Skeletal muscle tissue (tissue), 3 donors: ENCODE measurements at regions not wholly inside any gene's neighbourhood (a gene's known extent, or its start where the extent isn't known, plus 50 kb on each side); places are given as distances from the start of the nearest gene placed in this dataset.
A peak's percentile ranks its signal among the peaks of the same experiment; 100 is the strongest.

Experiments
- H3K27ac ChIP-seq: one replicate; pipeline ENCODE4 v1.7.0; 2013; ENCODE audit warnings: mild to moderate bottlenecking, low read depth, low read length, inconsistent platforms
- H3K27me3 ChIP-seq, 3 donors: one replicate each; pipeline ENCODE4 v1.7.0; 2013; ENCODE audit warnings: low read length in 3 of 3; ENCODE audit not compliant: control insufficient read depth in 3 of 3, insufficient read depth in 3 of 3
- H3K36me3 ChIP-seq, 3 donors: one replicate each; pipeline ENCODE4 v1.7.0; 2013; ENCODE audit warnings: low read length in 3 of 3; ENCODE audit not compliant: control insufficient read depth in 3 of 3, insufficient read depth in 3 of 3
- H3K4me1 ChIP-seq, 3 donors: one replicate each; pipeline ENCODE4 v1.7.0; 2013; ENCODE audit warnings: low read length in 3 of 3, mild to moderate bottlenecking in 3 of 3; ENCODE audit not compliant: control insufficient read depth in 3 of 3, insufficient read depth in 3 of 3
- H3K4me3 ChIP-seq, 3 donors: one replicate each; pipeline ENCODE4 v1.7.0; 2013; ENCODE audit warnings: low read length in 3 of 3
- H3K9ac ChIP-seq, 3 donors: one replicate each; pipeline ENCODE4 v1.7.0; 2013; ENCODE audit warnings: low read length in 3 of 3, mild to moderate bottlenecking in 3 of 3, moderate library complexity in 2 of 3, low read depth in 1 of 3
- H3K9me3 ChIP-seq, 3 donors: one replicate each; pipeline ENCODE4 v1.7.0; 2013; ENCODE audit warnings: low read length in 3 of 3; ENCODE audit not compliant: control insufficient read depth in 3 of 3
- donor health status: Osteomylitis.

- no peak overlapping the region for H3K9ac ChIP-seq
- H3K27me3 ChIP-seq = no peaks in the 10 kb centered on the region
Measured at GRCh38 chr3:64454179-64454578, 228.9 kb upstream of the PRICKLE2 start.

DNA sequence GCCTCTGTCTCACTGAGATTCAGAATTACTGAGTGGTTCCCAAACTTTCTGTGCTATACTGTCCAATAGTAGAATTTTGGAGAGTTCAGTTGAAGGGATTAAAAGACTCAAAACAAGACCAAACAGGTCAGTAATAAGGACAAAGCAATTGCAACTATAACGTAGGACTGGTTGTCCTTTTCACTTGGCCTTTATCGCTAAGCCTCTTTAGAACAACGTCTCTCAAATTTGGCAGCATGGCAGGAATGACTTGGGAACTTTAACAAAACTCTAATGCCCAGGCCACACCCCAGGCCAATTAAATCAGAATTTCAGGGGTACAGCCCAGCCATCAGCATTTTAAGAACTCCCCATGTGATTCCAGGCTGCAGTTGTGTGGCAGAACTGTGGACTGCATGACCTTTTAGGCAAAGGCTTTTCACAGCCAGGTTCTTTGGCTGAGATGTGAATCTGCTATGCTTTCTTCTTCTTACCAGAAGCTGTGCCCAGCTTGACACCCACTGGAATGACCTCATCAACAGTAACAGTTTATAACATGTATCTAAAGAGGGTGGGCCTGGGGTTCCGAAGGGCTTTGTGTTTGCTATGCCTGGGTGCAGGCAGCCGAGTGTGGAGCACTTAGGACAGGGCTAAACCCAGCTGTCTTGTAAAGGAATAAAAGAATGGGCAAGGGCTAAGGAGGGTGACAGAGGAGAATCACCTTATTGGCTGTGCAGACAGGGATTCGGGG, 226.2 kb upstream of the PRICKLE2 start:
- Histone ChIP-seq H3K4me3 (no peak overlapping the region), H3K4me1 (no peaks in the 10 kb centered on the region), H3K9ac (no peak overlapping the region), H3K9me3 (no peaks in the 10 kb centered on the region), H3K27me3 (no peaks in the 10 kb centered on the region), H3K27ac (no peak overlapping the region), H3K36me3 (no peaks in the 10 kb centered on the region)

More at GRCh38 chr3:64454179-64454578, 228.9 kb upstream of the PRICKLE2 start:
- no peaks in the 10 kb centered on the region for H3K9me3 ChIP-seq
- H3K36me3 ChIP-seq = no peaks in the 10 kb centered on the region
- no peak overlapping the region for H3K27ac ChIP-seq
- H3K4me1 ChIP-seq = peaks cover 0 to 3% (median 0%) of the 10 kb centered on the region in 3 donors
- no peak overlapping the region for H3K4me3 ChIP-seq

DNA sequence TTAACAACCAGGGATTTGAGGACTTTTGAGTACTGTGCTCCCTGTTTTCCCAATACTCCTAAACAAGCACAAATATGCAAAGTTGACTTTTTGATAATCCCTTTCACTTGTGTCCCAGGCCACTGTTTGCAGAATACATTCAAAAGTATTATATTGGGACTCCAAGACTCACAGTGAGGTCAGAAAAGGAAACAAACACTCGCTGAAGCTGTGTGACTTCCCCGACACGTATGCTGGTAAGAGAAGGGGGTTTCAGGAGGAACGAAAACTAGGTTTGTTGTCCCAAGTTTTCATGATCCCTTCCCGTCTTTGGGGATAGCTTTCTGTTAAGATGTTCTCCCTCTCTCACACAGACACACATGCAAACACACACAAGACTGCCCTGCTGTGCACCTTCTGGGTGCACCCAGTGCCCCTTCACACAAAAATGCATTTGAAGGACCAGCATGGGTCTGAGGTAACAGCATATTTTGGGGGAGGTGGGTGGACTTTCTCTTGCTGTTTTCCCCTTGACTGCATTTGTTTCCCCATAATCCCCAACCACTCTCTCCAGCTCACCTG, 225.2 kb upstream of the PRICKLE2 start:
- H3K27me3 ChIP-seq = peaks cover 3 to 6% (median 5%) of the 10 kb centered on the region in 3 donors
- H3K9ac ChIP-seq = no peak overlapping the region
- no peaks in the 10 kb centered on the region for H3K4me1 ChIP-seq
- H3K4me3 ChIP-seq = no peak overlapping the region
- no peaks in the 10 kb centered on the region for H3K36me3 ChIP-seq
- H3K9me3 ChIP-seq = no peaks in the 10 kb centered on the region
- no peak overlapping the region for H3K27ac ChIP-seq

GRCh38 chr3:64449026-64449425, 223.8 kb upstream of the PRICKLE2 start:
- H3K4me3 ChIP-seq = no peak overlapping the region
- peaks cover 0 to 8% (median 7%) of the 10 kb centered on the region in 3 donors for H3K4me1 ChIP-seq
- no peak overlapping the region for H3K27ac ChIP-seq
- no peak overlapping the region for H3K9ac ChIP-seq
- no peaks in the 10 kb centered on the region for H3K9me3 ChIP-seq
- no peaks in the 10 kb centered on the region for H3K36me3 ChIP-seq
- peaks cover 13 to 19% (median 17%) of the 10 kb centered on the region in 3 donors for H3K27me3 ChIP-seq

DNA sequence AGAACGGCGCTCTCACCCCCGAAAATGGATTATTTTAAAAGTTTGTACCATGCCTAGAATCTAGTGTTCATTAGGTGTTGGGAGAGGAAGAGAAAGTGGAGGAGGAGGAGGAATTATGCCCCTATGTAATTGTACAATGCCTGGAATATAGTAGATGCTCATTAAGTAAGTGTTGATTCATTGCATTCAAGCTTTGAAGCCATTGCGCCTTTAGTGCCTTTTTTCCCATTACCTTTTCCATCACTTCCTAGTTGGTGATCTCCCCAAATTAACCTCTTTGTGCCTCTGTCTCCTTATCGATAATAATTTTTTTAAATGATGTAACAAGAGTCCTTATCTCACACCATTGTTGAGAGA, 220.7 kb upstream of the PRICKLE2 start:
- Histone ChIP-seq H3K36me3 (no peaks in the 10 kb centered on the region), H3K9ac (no peak overlapping the region), H3K27me3 (peaks cover 16 to 39% (median 28%) of the 10 kb centered on the region in 3 donors), H3K4me3 (no peak overlapping the region), H3K4me1 (peaks cover 0 to 10% (median 9%) of the 10 kb centered on the region in 3 donors), H3K27ac (no peak overlapping the region), H3K9me3 (no peaks in the 10 kb centered on the region)

GRCh38 chr3:64445109-64445943, 220.1 kb upstream of the PRICKLE2 start:
- Histone ChIP-seq H3K36me3 (no peaks in the 10 kb centered on the region), H3K9ac (peak overlapping the region in 1 of 3 donors; percentile 60), H3K9me3 (no peaks in the 10 kb centered on the region), H3K4me3 (peak overlapping the region in 2 of 3 donors; percentile 43 to 52), H3K4me1 (peaks cover 0 to 10% (median 9%) of the 10 kb centered on the region in 3 donors), H3K27ac (no peak overlapping the region), H3K27me3 (peaks cover 16 to 39% (median 28%) of the 10 kb centered on the region in 3 donors)

DNA sequence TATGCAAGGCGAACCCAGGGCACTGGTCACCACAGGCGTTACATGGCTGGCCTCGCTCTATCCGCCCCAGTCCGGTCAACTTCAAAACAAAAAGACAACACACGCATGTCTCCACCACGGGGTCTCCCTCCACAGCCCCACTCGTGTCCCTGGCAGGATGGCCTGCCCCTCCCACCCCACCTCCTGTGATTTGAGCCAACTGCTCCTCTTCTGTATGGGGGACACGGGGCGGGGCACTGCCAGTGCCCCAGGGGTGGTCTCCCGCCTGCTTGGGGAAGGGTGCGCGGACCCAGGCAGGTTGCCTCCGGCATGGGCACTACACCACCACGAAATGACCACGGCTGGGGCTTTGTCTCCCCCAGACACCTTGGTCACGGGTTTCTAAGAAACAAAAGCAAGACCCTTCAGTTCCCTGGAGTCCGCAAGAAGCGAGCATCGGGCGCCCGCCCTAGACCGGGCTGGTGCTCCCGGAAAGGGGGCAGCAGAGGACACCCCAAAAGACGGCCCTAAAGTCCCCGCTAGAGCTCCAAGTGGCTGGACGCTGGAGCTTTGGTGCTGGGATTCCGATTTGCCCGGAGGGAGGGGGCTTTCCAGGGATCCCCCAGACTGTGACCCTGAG, 219.3 kb upstream of the PRICKLE2 start:
- Histone ChIP-seq H3K4me1 (peaks cover 0 to 11% (median 10%) of the 10 kb centered on the region in 3 donors), H3K27me3 (peaks cover 16 to 39% (median 28%) of the 10 kb centered on the region in 3 donors), H3K4me3 (peak overlapping the region; percentile 15 to 52 (median 43)), H3K9me3 (no peaks in the 10 kb centered on the region), H3K36me3 (no peaks in the 10 kb centered on the region), H3K27ac (no peak overlapping the region), H3K9ac (peak overlapping the region in 1 of 3 donors; percentile 60)

GRCh38 chr3:64443546-64444381, 218.5 kb upstream of the PRICKLE2 start:
- no peaks in the 10 kb centered on the region for H3K9me3 ChIP-seq
- peak overlapping the region in 1 of 3 donors; percentile 23 for H3K4me3 ChIP-seq
- H3K9ac ChIP-seq = no peak overlapping the region
- peaks cover 0 to 11% (median 10%) of the 10 kb centered on the region in 3 donors for H3K4me1 ChIP-seq
- no peak overlapping the region for H3K27ac ChIP-seq
- H3K36me3 ChIP-seq = no peaks in the 10 kb centered on the region
- H3K27me3 ChIP-seq = peaks cover 16 to 39% (median 28%) of the 10 kb centered on the region in 3 donors

- H3K9ac ChIP-seq = no peak overlapping the region
- H3K4me3 ChIP-seq = no peak overlapping the region
- H3K27ac ChIP-seq = no peak overlapping the region
Measured at GRCh38 chr3:64441861-64442260, 216.6 kb upstream of the PRICKLE2 start.

More at GRCh38 chr3:64441861-64442260, 216.6 kb upstream of the PRICKLE2 start:
- Histone ChIP-seq H3K9me3 (no peaks in the 10 kb centered on the region), H3K27me3 (peaks cover 16 to 39% (median 28%) of the 10 kb centered on the region in 3 donors), H3K36me3 (no peaks in the 10 kb centered on the region), H3K4me1 (peaks cover 0 to 11% (median 10%) of the 10 kb centered on the region in 3 donors)
